ENCODE measurements at regions not wholly inside any gene's neighbourhood (a gene's known extent, or its start where the extent isn't known, plus 50 kb on each side); places are given as distances from the start of the nearest gene placed in this dataset.
"Not testable (repeated sequence)": the region's sequence is repeated elsewhere in the genome, so short reads cannot be mapped to it uniquely, and the experiment has no call there.

- WGBS, 4 donors: 67 to 76% (median 72%) methylated on average over 3 of the region's 3 CpGs
- H3K36me3 ChIP-seq (replicated peaks in 1 of 2): no peaks in the 10 kb centered on the region
- no peaks in the 10 kb centered on the region for H3K4me1 ChIP-seq (replicated peaks in 1 of 2)
- H3K27ac ChIP-seq: no peak overlapping the region
- intact Hi-C loops (cut with DNase I): no loop called here
- no peaks in the 10 kb centered on the region for H3K9me3 ChIP-seq (replicated peaks in 1 of 3)
- no peak for TF ChIP-seq POLR2A (IDR thresholded peaks at IDR 0.05)
- TF ChIP-seq CTCF (IDR thresholded peaks at IDR 0.05): no peak
- no peaks in the 10 kb centered on the region for H3K27me3 ChIP-seq
- H3K4me3 ChIP-seq: no peak overlapping the region
- DNase-seq: no peak
Observed at GRCh38 chr4:19156786-19157185, 1094.9 kb upstream of the SLIT2 start.

- Histone ChIP-seq H3K27me3 (no peaks in the 10 kb centered on the region), H3K27ac (no peak overlapping the region), H3K4me1 (replicated peaks in 1 of 2) (no peaks in the 10 kb centered on the region), H3K9me3 (replicated peaks in 1 of 3) (no peaks in the 10 kb centered on the region), H3K36me3 (replicated peaks in 1 of 2) (no peaks in the 10 kb centered on the region), H3K4me3 (no peak overlapping the region)
- TF ChIP-seq CTCF (IDR thresholded peaks at IDR 0.05) (no peak), POLR2A (IDR thresholded peaks at IDR 0.05) (no peak)
- no peak for DNase-seq
- intact Hi-C loops (cut with DNase I): no loop called here
- 87 to 97% (median 93%) methylated on average over 1 of the region's 1 CpG for WGBS, 4 donors
Observed at GRCh38 chr4:19155568-19155967, 1096.1 kb upstream of the SLIT2 start.

- DNase-seq; H3K4me1 ChIP-seq (replicated peaks in 1 of 2); H3K36me3 ChIP-seq (replicated peaks in 1 of 2); H3K27ac ChIP-seq; H3K4me3 ChIP-seq; intact Hi-C loops (cut with DNase I); H3K9me3 ChIP-seq (replicated peaks in 1 of 3); H3K27me3 ChIP-seq: not testable (repeated sequence)
- 88 to 92% (median 91%) methylated on average over 5 of the region's 5 CpGs for WGBS, 4 donors
Observed at GRCh38 chr4:19154267-19154666, 1097.4 kb upstream of the SLIT2 start.

GRCh38 chr4:19152264-19152663, 1099.4 kb upstream of the SLIT2 start:
- 75 to 82% (median 77%) methylated on average over 2 of the region's 2 CpGs for WGBS, 4 donors

More at GRCh38 chr4:19152264-19152663, 1099.4 kb upstream of the SLIT2 start:
- no peak overlapping the region for H3K4me3 ChIP-seq
- H3K27ac ChIP-seq: no peak overlapping the region
- intact Hi-C loops (cut with DNase I): no loop called here
- no peak for DNase-seq
- no peaks in the 10 kb centered on the region for H3K9me3 ChIP-seq (replicated peaks in 1 of 3)
- no peaks in the 10 kb centered on the region for H3K36me3 ChIP-seq (replicated peaks in 1 of 2)
- TF ChIP-seq POLR2A (IDR thresholded peaks at IDR 0.05) (no peak), CTCF (IDR thresholded peaks at IDR 0.05) (no peak)
- H3K4me1 ChIP-seq (replicated peaks in 1 of 2): no peaks in the 10 kb centered on the region
- H3K27me3 ChIP-seq: no peaks in the 10 kb centered on the region

All from adrenal gland (tissue), 9 donors.